Keratinocyte (primary cell): ENCODE measurements at regions not wholly inside any gene's neighbourhood (a gene's known extent, or its start where the extent isn't known, plus 50 kb on each side); places are given as distances from the start of the nearest gene placed in this dataset.

ENCODE experiments used
- DNase-seq: peaks from one replicate; pipeline ENCODE4 v3.0.0-alpha.2; 2011; ENCODE audit warnings: low read depth, missing footprints, low spot score
- FAIRE-seq: peaks from 2 replicates; lab custom pipeline; 2011; peaks lifted over from hg19 to GRCh38; lab: Jason Lieb, UNC
- H2AFZ ChIP-seq: 2 replicates; pipeline ENCODE4 v1.6.0; 2012; ENCODE audit warnings: low read length, control low read depth, inconsistent platforms; ENCODE audit not compliant: control insufficient read depth
- H3K27ac ChIP-seq: 2 replicates; pipeline ENCODE4 v1.5.1; 2011; ENCODE audit warnings: low read length; ENCODE audit not compliant: control insufficient read depth, insufficient read depth
- H3K27me3 ChIP-seq: 3 replicates; pipeline ENCODE4 v1.6.0; 2011; ENCODE audit warnings: low read length; ENCODE audit not compliant: control insufficient read depth, insufficient read depth; ENCODE audit errors: extremely low read depth
- H3K36me3 ChIP-seq, 2 experiments: 2 replicates in 1 of 2; 3 replicates in 1 of 2; pipeline ENCODE4 v1.5.1; 2011; ENCODE audit warnings: low read length in 2 of 2, mild to moderate bottlenecking in 1 of 2; ENCODE audit not compliant: control insufficient read depth in 2 of 2, insufficient read depth in 2 of 2; ENCODE audit errors: extremely low read depth in 1 of 2
- H3K4me1 ChIP-seq: 3 replicates; pipeline ENCODE4 v1.5.1; 2011; ENCODE audit warnings: low read length; ENCODE audit not compliant: control insufficient read depth, insufficient read depth; ENCODE audit errors: extremely low read depth
- H3K4me2 ChIP-seq: 3 replicates; pipeline ENCODE4 v1.6.0; 2011; ENCODE audit warnings: low read depth, low read length; ENCODE audit not compliant: control insufficient read depth, insufficient read depth; ENCODE audit errors: extremely low read depth
- H3K4me3 ChIP-seq, 3 experiments: fragments of 200-600 bp in 1 of 3; sonication (generic) in 1 of 3; 2 replicates in 2 of 3; 3 replicates in 1 of 3; pipeline ENCODE4 v1.5.1; 2011 to 2016; ENCODE audit warnings: low read length in 3 of 3, mild to moderate bottlenecking in 3 of 3, control low read depth in 2 of 3, inconsistent platforms in 1 of 3, low read depth in 1 of 3, mixed read lengths in 1 of 3, mixed run types in 1 of 3, moderate library complexity in 1 of 3; ENCODE audit not compliant: control insufficient read depth in 2 of 3, insufficient read depth in 2 of 3; ENCODE audit errors: extremely low read depth in 1 of 3
- H3K79me2 ChIP-seq: 2 replicates; pipeline ENCODE4 v1.6.0; 2012; ENCODE audit warnings: low read length; ENCODE audit not compliant: control insufficient read depth, insufficient read depth
- H3K9ac ChIP-seq: 3 replicates; pipeline ENCODE4 v1.6.0; 2011; ENCODE audit warnings: low read length; ENCODE audit not compliant: control insufficient read depth, insufficient read depth; ENCODE audit errors: extremely low read depth
- H3K9me1 ChIP-seq: 3 replicates; pipeline ENCODE4 v1.6.0; 2011; ENCODE audit warnings: low read length; ENCODE audit not compliant: control insufficient read depth, insufficient read depth; ENCODE audit errors: extremely low read depth
- H3K9me3 ChIP-seq: 2 replicates; pipeline ENCODE4 v1.5.1; 2012; ENCODE audit warnings: low read depth, low read length; ENCODE audit not compliant: control insufficient read depth
- H4K20me1 ChIP-seq: 3 replicates; pipeline ENCODE4 v1.6.0; 2011; ENCODE audit warnings: low read length; ENCODE audit not compliant: control insufficient read depth, insufficient read depth; ENCODE audit errors: extremely low read depth
- EZH2 ChIP-seq: IDR thresholded peaks from one replicate; pipeline ENCODE4 v1.6.1; 2012; ENCODE audit warnings: inconsistent platforms, mild to moderate bottlenecking, low read length, moderate library complexity
- dilution Hi-C: fragments of 300-500 bp; cut with MboI; formaldehyde crosslinking; loops from one replicate; pipeline ENCODE4 v1.7.0; 2020; ENCODE audit warnings: low sequenced_read_pairs; ENCODE audit not compliant: extremely low pct_ligation_motif_present
- TF ChIP-seq, protein P1 (sequence below), 3 experiments: IDR thresholded peaks in 1 of 3; conservative IDR thresholded peaks in 1 of 3; optimal IDR thresholded peaks in 1 of 3; 2 replicates in 2 of 3; 3 replicates in 1 of 3; pipeline versions ENCODE3 to v1.5.1; 2011; ENCODE audit warnings: low read length in 3 of 3, mild to moderate bottlenecking in 3 of 3, moderate library complexity in 2 of 3, control low read depth in 1 of 3, inconsistent platforms in 1 of 3; ENCODE audit not compliant: insufficient read depth in 2 of 3; ENCODE audit errors: extremely low read depth in 1 of 3

DNA sequence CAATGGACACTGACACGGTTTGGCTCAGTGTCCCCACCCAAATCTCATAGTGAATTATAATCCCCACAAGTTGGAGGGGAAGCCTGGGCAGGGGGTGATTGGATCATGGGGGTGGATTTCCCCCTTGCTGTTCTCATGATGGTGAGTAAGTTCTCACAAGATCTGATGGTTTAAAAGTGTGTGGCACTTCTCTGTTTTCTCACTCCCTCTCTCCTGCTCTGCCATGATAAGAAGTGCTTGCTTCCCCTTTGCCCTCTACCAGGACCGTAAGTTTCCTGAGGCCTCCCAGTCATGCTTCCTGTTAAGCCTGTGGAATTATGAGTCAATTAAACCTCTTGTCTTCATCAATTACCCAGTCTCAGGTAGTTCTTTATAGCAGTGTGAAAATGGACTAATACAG is 115.8 kb upstream of the KIF2A start:
- H3K9me1 ChIP-seq = no peaks in the 10 kb centered on the region
- dilution Hi-C loops = no loop called here
- no peak overlapping the region for H3K4me2 ChIP-seq
- no peak overlapping the region for H3K4me3 ChIP-seq
- no peaks in the 10 kb centered on the region for H3K4me1 ChIP-seq
- no peaks in the 10 kb centered on the region for H3K27me3 ChIP-seq
- no peak overlapping the region for H2AFZ ChIP-seq
- DNase-seq (no peak), FAIRE-seq (no peak)
- peaks cover 4% of the 10 kb centered on the region for H3K9me3 ChIP-seq
- H3K27ac ChIP-seq = no peak overlapping the region
- no peak overlapping the region for H3K9ac ChIP-seq
- H3K79me2 ChIP-seq = no peaks in the 10 kb centered on the region
- H3K36me3 ChIP-seq = no peaks in the 10 kb centered on the region
- H4K20me1 ChIP-seq = no peaks in the 10 kb centered on the region
- TF ChIP-seq, protein P1, sequence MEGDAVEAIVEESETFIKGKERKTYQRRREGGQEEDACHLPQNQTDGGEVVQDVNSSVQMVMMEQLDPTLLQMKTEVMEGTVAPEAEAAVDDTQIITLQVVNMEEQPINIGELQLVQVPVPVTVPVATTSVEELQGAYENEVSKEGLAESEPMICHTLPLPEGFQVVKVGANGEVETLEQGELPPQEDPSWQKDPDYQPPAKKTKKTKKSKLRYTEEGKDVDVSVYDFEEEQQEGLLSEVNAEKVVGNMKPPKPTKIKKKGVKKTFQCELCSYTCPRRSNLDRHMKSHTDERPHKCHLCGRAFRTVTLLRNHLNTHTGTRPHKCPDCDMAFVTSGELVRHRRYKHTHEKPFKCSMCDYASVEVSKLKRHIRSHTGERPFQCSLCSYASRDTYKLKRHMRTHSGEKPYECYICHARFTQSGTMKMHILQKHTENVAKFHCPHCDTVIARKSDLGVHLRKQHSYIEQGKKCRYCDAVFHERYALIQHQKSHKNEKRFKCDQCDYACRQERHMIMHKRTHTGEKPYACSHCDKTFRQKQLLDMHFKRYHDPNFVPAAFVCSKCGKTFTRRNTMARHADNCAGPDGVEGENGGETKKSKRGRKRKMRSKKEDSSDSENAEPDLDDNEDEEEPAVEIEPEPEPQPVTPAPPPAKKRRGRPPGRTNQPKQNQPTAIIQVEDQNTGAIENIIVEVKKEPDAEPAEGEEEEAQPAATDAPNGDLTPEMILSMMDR (optimal IDR thresholded peaks at IDR 0.05 in 1 of 3, IDR thresholded peaks at IDR 0.05 in 1 of 3, conservative IDR thresholded peaks at IDR 0.05 in 1 of 3; ENCODE audit: extremely low read depth in 1 of 3, insufficient read depth in 2 of 3, low read length in 3 of 3) = no peak
- no peak for TF ChIP-seq EZH2

DNA sequence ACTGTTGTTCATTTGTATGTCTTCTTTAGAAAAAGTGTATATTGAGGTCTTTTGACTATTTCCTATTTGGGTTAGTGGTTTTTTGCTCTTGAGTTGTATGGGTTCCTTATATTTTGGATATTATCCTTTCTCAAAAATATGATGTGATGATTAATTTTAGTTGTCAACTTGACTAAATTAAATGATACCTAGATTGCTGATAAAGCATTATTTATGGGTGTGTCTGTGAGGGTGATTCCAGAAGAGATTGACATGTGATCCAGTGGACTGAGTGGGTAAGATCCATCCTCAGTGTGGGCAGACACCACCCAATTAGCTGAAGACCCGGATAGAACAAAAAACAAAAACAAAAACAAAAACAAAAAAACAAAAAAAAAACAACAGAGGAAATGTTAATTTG is 115.1 kb upstream of the KIF2A start:
- TF ChIP-seq EZH2 = no peak
- TF ChIP-seq, protein P1 (optimal IDR thresholded peaks at IDR 0.05 in 1 of 3, IDR thresholded peaks at IDR 0.05 in 1 of 3, conservative IDR thresholded peaks at IDR 0.05 in 1 of 3; ENCODE audit: extremely low read depth in 1 of 3, insufficient read depth in 2 of 3, low read length in 3 of 3) = no peak
- Histone ChIP-seq H4K20me1 (no peaks in the 10 kb centered on the region), H3K27me3 (no peaks in the 10 kb centered on the region), H3K4me2 (no peak overlapping the region), H3K4me1 (no peaks in the 10 kb centered on the region), H2AFZ (no peak overlapping the region), H3K79me2 (no peaks in the 10 kb centered on the region), H3K9me3 (peaks cover 4% of the 10 kb centered on the region), H3K27ac (no peak overlapping the region), H3K9me1 (no peaks in the 10 kb centered on the region), H3K9ac (no peak overlapping the region), H3K36me3 (no peaks in the 10 kb centered on the region), H3K4me3 (no peak overlapping the region)
- DNase-seq (no peak), FAIRE-seq (no peak)
- dilution Hi-C loops = no loop called here
